ENCODE measurements at regions not wholly inside any gene's neighbourhood (a gene's known extent, or its start where the extent isn't known, plus 50 kb on each side); places are given as distances from the start of the nearest gene placed in this dataset.

DNA sequence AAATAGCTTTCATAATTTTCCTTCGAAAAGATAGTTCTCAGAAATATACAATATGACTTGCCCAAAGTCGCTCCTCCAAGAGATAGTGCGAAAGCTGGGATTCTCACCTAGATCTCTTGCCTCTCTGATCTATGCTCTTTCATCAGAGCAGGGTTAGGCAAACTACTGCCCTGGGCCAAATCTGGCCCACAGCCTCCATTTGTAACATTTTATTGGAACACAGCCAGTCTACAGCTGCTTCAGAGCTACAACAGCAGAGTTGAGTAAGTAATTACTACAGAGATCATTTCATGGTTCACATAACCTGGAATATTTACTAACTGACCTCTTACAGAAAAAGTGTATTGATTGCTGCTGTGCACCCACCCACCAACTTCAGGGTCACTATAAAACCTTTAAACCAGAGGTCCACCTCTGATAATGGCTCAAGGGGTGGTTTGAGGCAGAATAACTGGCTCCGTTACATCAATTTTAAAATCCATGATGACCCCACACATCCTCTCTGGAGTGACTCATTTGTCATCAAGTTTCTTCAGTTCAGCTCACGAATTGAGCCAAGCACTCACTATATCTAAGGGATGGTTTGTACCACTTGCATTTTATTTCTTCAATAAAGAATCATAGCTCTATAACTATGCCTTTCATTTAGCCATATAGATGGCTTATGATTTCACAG, 1019.0 kb downstream of the XPNPEP1 start:
- TF ChIP-seq, protein P1, sequence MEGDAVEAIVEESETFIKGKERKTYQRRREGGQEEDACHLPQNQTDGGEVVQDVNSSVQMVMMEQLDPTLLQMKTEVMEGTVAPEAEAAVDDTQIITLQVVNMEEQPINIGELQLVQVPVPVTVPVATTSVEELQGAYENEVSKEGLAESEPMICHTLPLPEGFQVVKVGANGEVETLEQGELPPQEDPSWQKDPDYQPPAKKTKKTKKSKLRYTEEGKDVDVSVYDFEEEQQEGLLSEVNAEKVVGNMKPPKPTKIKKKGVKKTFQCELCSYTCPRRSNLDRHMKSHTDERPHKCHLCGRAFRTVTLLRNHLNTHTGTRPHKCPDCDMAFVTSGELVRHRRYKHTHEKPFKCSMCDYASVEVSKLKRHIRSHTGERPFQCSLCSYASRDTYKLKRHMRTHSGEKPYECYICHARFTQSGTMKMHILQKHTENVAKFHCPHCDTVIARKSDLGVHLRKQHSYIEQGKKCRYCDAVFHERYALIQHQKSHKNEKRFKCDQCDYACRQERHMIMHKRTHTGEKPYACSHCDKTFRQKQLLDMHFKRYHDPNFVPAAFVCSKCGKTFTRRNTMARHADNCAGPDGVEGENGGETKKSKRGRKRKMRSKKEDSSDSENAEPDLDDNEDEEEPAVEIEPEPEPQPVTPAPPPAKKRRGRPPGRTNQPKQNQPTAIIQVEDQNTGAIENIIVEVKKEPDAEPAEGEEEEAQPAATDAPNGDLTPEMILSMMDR (IDR thresholded peaks at IDR 0.05; ENCODE audit: low read length) = no peak
- no peak for TF ChIP-seq EZH2 (IDR thresholded peaks at IDR 0.05; ENCODE audit: borderline replicate concordance, low read length)

All from OCI-LY1 (cell line).